Endothelial cell of umbilical vein (primary cell): ENCODE measurements at regions not wholly inside any gene's neighbourhood (a gene's known extent, or its start where the extent isn't known, plus 50 kb on each side); places are given as distances from the start of the nearest gene placed in this dataset.

Experiments
- CTCF ChIP-seq, 2 donors: IDR thresholded peaks; 1 replicate in 1 of 2; 2 replicates in 1 of 2; pipeline ENCODE4 v1.5.1; 2011; ENCODE audit warnings: low read length in 2 of 2, mild to moderate bottlenecking in 2 of 2, moderate library complexity in 2 of 2, control low read depth in 1 of 2, inconsistent platforms in 1 of 2, low read depth in 1 of 2; ENCODE audit not compliant: insufficient read depth in 1 of 2; ENCODE audit errors: extremely low read depth in 1 of 2
- FOS ChIP-seq: IDR thresholded peaks from 2 replicates; pipeline ENCODE4 v1.6.1; 2011; ENCODE audit warnings: mild to moderate bottlenecking, low read length, moderate library complexity, borderline replicate concordance; ENCODE audit not compliant: insufficient read depth
- GATA2 ChIP-seq: IDR thresholded peaks from 2 replicates; pipeline ENCODE4 v1.7.0; 2011; ENCODE audit warnings: low read depth, mild to moderate bottlenecking, moderate library complexity, mixed read lengths, low read length; ENCODE audit not compliant: insufficient read length, insufficient read depth

GRCh38 chr3:146831659-146832058, 226.5 kb upstream of the PLSCR5 start:
- TF ChIP-seq FOS = no peak
- TF ChIP-seq CTCF (IDR thresholded peaks at IDR 0.05; ENCODE audit: extremely low read depth in 1 of 2, insufficient read depth in 1 of 2, low read depth in 1 of 2, low read length in 2 of 2) = no peak
- TF ChIP-seq GATA2 = no peak
